SU-DHL-6 (cell line): ENCODE measurements at regions not wholly inside any gene's neighbourhood (a gene's known extent, or its start where the extent isn't known, plus 50 kb on each side); places are given as distances from the start of the nearest gene placed in this dataset.

Experiments used
- H2AFZ ChIP-seq: fragments of 200-600 bp; sonication (generic); 2 replicates; pipeline ENCODE4 v1.6.1; 2014; ENCODE audit warnings: low read depth, mild to moderate bottlenecking, moderate library complexity, mixed read lengths, antibody characterized with exemption, low read length; ENCODE audit not compliant: severe bottlenecking
- H3F3A ChIP-seq: fragments of 200-600 bp; shearing (Covaris generic); 2 replicates; pipeline ENCODE4 v1.6.0; 2016; ENCODE audit warnings: antibody characterized with exemption, mild to moderate bottlenecking; ENCODE audit not compliant: insufficient read depth
- H3K27ac ChIP-seq: fragments of 200-600 bp; sonication (generic); 2 replicates; pipeline ENCODE4 v1.5.1; 2016; ENCODE audit warnings: low read depth, mild to moderate bottlenecking, low read length, moderate library complexity, mixed read lengths
- H3K27me3 ChIP-seq: fragments of 200-600 bp; sonication (generic), shearing (Covaris generic); 2 replicates; pipeline ENCODE4 v1.6.0; 2014; ENCODE audit warnings: mild to moderate bottlenecking, low read length
- H3K36me3 ChIP-seq: fragments of 200-600 bp; sonication (generic); 2 replicates; pipeline ENCODE4 v1.6.1; 2014; ENCODE audit warnings: mild to moderate bottlenecking, low read length, mixed read lengths
- H3K4me2 ChIP-seq: fragments of 300-600, 200-600 bp; shearing (Covaris generic), sonication (generic); 2 replicates; pipeline ENCODE4 v1.6.0; 2014; ENCODE audit warnings: low read length, low read depth, mild to moderate bottlenecking; ENCODE audit not compliant: poor library complexity, severe bottlenecking
- H3K4me3 ChIP-seq: fragments of 200-600 bp; sonication (generic); 2 replicates; pipeline ENCODE4 v1.5.1; 2014; ENCODE audit warnings: antibody characterized with exemption, low read length, mild to moderate bottlenecking, mixed read lengths; ENCODE audit not compliant: insufficient read depth, poor library complexity, severe bottlenecking
- H3K79me2 ChIP-seq: fragments of 200-600 bp; sonication (generic); 2 replicates; pipeline ENCODE4 v1.6.1; 2014; ENCODE audit warnings: mild to moderate bottlenecking, low read length, moderate library complexity; ENCODE audit not compliant: insufficient read depth
- H3K9ac ChIP-seq: fragments of 200-600 bp; sonication (generic); 2 replicates; pipeline ENCODE4 v1.7.0; 2014; ENCODE audit warnings: mild to moderate bottlenecking, low read length
- H3K9me2 ChIP-seq: fragments of 200-600 bp; sonication (generic); replicated peaks from 2 replicates; pipeline ENCODE4 v1.6.1; 2014; ENCODE audit warnings: low read length; ENCODE audit not compliant: insufficient read depth
- H3K9me3 ChIP-seq: fragments of 200-600 bp; sonication (generic); 2 replicates; pipeline ENCODE4 v1.6.1; 2014; ENCODE audit warnings: low read length, mixed read lengths; ENCODE audit not compliant: insufficient read depth
- H4K20me1 ChIP-seq: fragments of 200-600 bp; sonication (generic); 2 replicates; pipeline ENCODE4 v1.6.1; 2014; ENCODE audit warnings: low read depth, mild to moderate bottlenecking, antibody characterized with exemption, low read length, moderate library complexity, mixed read lengths
- CTCF ChIP-seq: fragments of 200-600 bp; sonication (generic); IDR thresholded peaks from one replicate; pipeline ENCODE4 v1.5.1; 2017; ENCODE audit warnings: antibody characterized with exemption, mild to moderate bottlenecking, low read length, moderate library complexity; ENCODE audit not compliant: insufficient read depth, poor library complexity, severe bottlenecking
- EZH2phosphoT487 ChIP-seq: fragments of 200-600 bp; sonication (generic), shearing (Covaris generic); conservative IDR thresholded peaks from 2 replicates; pipeline ENCODE4 v1.6.1; 2018; ENCODE audit warnings: mild to moderate bottlenecking, antibody characterized with exemption, low read length, moderate library complexity, mixed read lengths

GRCh38 chr19:28350673-28351072 is 862.3 kb downstream of the UQCRFS1 start:
- Histone ChIP-seq H3K27ac (no peak overlapping the region), H3K4me3 (no peak overlapping the region), H3K4me2 (no peak overlapping the region), H3K27me3 (no peaks in the 10 kb centered on the region), H4K20me1 (no peaks in the 10 kb centered on the region), H3K9me2 (no peaks in the 10 kb centered on the region), H2AFZ (no peak overlapping the region), H3K36me3 (no peaks in the 10 kb centered on the region), H3K79me2 (no peaks in the 10 kb centered on the region), H3K9me3 (no peaks in the 10 kb centered on the region), H3F3A (no peaks in the 10 kb centered on the region), H3K9ac (no peak overlapping the region)
- no peak for TF ChIP-seq EZH2phosphoT487
- TF ChIP-seq CTCF = no peak

- Histone ChIP-seq H3K27me3 (no peaks in the 10 kb centered on the region), H2AFZ (no peak overlapping the region), H3K79me2 (no peaks in the 10 kb centered on the region), H3K36me3 (no peaks in the 10 kb centered on the region), H3K9ac (no peak overlapping the region), H3K9me3 (no peaks in the 10 kb centered on the region), H3F3A (no peaks in the 10 kb centered on the region), H3K9me2 (no peaks in the 10 kb centered on the region), H3K4me2 (no peak overlapping the region), H3K4me3 (no peak overlapping the region), H4K20me1 (no peaks in the 10 kb centered on the region), H3K27ac (no peak overlapping the region)
- TF ChIP-seq CTCF (no peak), EZH2phosphoT487 (no peak)
Measured at GRCh38 chr19:28350037-28350436, 862.9 kb downstream of the UQCRFS1 start.

- Histone ChIP-seq H2AFZ (no peak overlapping the region), H3K9ac (no peak overlapping the region), H3F3A (no peaks in the 10 kb centered on the region), H4K20me1 (no peaks in the 10 kb centered on the region), H3K4me2 (peak overlapping the region; percentile 11), H3K27ac (no peak overlapping the region), H3K36me3 (no peaks in the 10 kb centered on the region), H3K9me3 (no peaks in the 10 kb centered on the region), H3K4me3 (no peak overlapping the region), H3K9me2 (no peaks in the 10 kb centered on the region), H3K27me3 (no peaks in the 10 kb centered on the region), H3K79me2 (no peaks in the 10 kb centered on the region)
- TF ChIP-seq CTCF (no peak), EZH2phosphoT487 (no peak)
Measured at GRCh38 chr19:28349604-28350003, 863.3 kb downstream of the UQCRFS1 start.

- no peak overlapping the region for H2AFZ ChIP-seq
- H3K27ac ChIP-seq = no peak overlapping the region
- no peaks in the 10 kb centered on the region for H3K9me3 ChIP-seq
- H3F3A ChIP-seq = no peaks in the 10 kb centered on the region
- TF ChIP-seq EZH2phosphoT487 (no peak), CTCF (no peak)
- no peaks in the 10 kb centered on the region for H3K27me3 ChIP-seq
- no peak overlapping the region for H3K9ac ChIP-seq
- no peak overlapping the region for H3K4me2 ChIP-seq
- no peaks in the 10 kb centered on the region for H3K79me2 ChIP-seq
- H4K20me1 ChIP-seq = no peaks in the 10 kb centered on the region
- no peaks in the 10 kb centered on the region for H3K36me3 ChIP-seq
- no peak overlapping the region for H3K4me3 ChIP-seq
- H3K9me2 ChIP-seq = no peaks in the 10 kb centered on the region
Measured at GRCh38 chr19:28345811-28346210, 867.1 kb downstream of the UQCRFS1 start.
